ENCODE measurements at regions not wholly inside any gene's neighbourhood (a gene's known extent, or its start where the extent isn't known, plus 50 kb on each side); places are given as distances from the start of the nearest gene placed in this dataset.

DNA sequence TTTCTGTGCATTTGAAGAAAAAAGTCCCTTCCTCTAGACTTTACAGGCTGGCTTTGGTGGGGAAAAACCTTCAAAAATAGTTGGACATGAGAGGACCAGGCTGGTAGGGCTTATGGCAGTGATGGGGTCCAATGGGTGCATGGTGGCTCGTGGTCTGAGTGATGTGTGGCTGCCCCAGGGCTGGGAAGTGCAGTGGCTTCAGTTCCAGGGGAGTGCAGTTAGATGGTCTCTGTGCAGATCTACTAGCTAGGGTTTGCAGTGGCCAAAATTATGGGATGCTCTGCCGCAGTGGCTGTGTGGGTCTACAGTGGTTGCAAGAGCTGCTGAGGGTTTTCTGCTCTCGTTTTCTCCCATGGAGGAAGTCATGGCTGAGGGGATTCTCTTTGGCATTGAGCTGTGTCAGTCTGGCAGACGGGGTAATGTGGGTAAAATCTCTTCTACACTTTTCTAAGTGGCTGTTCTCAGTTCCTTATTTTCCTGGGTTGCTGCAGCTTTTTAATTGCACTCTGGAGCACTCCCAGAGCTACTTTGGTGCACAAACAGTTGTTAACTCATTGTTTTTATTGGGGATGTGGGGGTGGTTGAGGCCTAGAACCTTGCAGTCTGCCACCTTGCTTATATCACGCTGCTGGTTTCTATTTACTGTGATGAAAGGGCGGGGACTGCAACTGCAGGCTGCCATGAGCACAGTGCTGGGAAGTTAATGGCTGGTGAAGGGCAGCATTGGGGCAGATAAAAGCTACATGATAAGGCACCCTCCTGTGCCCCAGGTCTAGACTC lies 1324.6 kb downstream of the NSUN3 start:
- TF ChIP-seq, protein P1, sequence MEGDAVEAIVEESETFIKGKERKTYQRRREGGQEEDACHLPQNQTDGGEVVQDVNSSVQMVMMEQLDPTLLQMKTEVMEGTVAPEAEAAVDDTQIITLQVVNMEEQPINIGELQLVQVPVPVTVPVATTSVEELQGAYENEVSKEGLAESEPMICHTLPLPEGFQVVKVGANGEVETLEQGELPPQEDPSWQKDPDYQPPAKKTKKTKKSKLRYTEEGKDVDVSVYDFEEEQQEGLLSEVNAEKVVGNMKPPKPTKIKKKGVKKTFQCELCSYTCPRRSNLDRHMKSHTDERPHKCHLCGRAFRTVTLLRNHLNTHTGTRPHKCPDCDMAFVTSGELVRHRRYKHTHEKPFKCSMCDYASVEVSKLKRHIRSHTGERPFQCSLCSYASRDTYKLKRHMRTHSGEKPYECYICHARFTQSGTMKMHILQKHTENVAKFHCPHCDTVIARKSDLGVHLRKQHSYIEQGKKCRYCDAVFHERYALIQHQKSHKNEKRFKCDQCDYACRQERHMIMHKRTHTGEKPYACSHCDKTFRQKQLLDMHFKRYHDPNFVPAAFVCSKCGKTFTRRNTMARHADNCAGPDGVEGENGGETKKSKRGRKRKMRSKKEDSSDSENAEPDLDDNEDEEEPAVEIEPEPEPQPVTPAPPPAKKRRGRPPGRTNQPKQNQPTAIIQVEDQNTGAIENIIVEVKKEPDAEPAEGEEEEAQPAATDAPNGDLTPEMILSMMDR (IDR thresholded peaks at IDR 0.05; ENCODE audit: poor library complexity) = no peak
- no peak for TF ChIP-seq EZH2phosphoT487 (IDR thresholded peaks at IDR 0.05; ENCODE audit: low read depth, severe bottlenecking, unreplicated experiment)
